Stimulated activated naive CD8-positive, alpha-beta T cell treated with anti-CD3 and anti-CD28 coated beads, Interleukin-15, Interleukin-2, amounts not matched to agents 100 U/mL and 50 U/mL, for 24 hours (primary cell): ENCODE measurements at regions not wholly inside any gene's neighbourhood (a gene's known extent, or its start where the extent isn't known, plus 50 kb on each side); places are given as distances from the start of the nearest gene placed in this dataset.

Experiments
- ATAC-seq: fragments of 150-1000 bp; cut with Tn5 transposase; one replicate; pipeline ENCODE4 v1.10.0; 2021
- DNase-seq: peaks from one replicate; pipeline ENCODE4 v3.0.0; 2021

DNA sequence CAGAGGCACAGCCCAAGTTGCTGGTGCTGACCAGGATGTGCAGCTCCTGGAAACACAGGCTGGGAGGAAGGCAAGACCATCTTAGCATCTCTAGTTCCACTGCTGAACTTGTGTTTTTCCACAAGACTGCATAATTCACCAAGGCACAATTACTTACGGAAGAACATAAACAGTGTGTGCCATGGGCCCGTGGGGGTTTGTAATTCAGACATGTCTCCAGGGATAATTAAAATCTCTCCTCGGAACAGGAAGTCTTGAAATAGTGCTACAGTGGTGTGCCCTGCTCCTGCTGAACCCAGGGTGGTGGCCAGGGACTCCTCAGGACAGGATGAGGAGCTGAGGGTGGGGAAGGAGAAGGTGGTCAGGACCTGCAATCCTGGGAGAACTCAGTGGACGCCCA lies 188.2 kb downstream of the CCT6B start:
- DNase-seq = no peak
- no peak for ATAC-seq

DNA sequence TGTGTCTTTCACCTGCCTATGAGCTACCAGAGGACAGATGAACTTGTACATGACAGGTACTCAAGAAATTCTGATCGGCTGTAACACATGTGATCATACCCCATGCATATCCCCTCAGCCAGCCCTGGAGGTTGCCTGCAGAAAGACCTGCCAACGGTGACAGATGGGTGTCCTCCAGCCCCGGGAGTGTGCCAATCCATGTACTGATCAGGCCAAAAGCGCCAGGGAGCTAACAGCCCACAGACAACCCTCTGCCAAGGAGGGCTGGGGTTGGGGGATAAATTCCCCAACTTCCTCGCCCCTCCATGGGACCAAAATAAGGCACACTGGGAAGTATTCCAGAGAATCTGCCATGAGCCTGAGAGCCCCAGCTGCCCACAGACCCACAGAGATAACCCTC lies 189.4 kb downstream of the CCT6B start:
- ATAC-seq (no peak), DNase-seq (no peak)

DNA sequence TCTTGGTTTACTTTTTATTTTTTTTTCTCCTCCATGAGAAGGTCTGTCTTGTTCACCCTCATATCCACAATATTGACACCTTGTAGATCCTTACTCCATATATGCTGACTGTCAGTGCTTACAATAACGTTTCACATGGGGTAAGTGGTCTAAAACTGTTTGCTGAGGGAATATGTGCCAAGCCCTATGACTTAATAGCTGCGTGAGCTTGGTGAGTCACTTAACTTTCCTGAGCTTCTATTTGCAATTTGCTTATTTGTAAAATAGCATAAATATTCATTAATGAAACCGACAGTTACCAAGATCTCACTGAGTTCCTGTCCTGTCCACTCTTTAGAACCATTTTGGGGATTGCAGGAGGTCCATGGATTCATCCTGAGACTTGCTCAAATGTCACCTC lies 190.7 kb downstream of the CCT6B start:
- ATAC-seq (no peak), DNase-seq (no peak)

DNA sequence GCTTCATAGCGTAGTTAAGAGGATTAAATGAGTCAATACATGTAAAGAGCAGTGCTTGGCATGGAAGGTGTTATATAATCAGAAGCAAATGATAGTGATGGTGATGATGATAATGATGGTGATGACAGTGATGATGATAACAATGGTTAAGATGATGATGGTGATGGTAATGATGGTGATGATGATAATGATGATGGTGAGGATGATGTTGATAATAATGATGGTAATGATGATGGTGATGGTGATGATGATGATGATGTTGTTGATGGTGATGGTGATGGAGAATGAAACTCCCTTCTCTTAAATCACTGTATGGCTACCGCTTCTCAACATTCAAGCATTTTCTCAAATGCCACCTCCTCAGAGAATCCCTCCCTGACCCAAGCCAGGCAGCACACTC lies 190.5 kb downstream of the TMEM132E start:
- no peak for ATAC-seq
- DNase-seq = no peak

DNA sequence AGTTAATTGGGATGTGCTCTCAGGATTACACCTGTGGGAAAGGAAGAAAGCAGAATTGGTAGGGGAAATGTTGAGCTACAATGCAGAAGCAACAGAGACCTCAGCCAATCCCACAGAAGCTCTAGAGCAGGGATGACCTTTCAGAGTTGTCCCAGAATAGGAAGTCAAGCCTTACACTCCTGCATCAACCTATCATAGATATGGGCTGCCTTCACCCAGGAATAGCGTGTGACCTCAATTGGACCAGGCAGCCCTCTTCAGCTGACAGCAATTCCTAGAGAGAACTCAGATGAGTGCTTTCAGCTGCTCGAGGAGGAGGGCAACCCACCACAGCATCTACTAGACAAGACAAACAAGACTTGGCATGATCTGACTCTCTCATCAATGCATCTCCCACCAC lies 189.7 kb downstream of the TMEM132E start:
- ATAC-seq = no peak

DNA sequence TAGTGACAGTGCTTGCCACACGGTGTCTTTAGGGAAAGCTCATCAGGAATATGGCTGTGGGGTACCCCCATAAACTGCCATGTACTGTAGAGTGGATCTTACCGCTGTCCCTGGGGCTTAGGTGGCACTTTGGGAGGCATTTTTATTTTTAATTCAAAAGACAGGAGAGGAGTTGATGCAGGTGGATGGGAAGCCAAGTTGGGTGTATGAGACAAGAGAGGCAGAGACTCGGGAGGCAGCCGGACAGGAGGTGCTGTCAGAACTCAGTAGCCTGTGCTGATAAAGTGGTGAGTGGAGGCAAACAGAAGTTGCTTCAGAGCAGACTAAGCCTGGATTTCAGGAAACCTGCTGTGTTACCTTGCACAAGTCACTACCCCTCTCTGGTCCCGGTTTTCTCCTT lies 185.9 kb downstream of the TMEM132E start:
- ATAC-seq = no peak
- DNase-seq = no peak

More for the DNA sequence above, 189.7 kb downstream of the TMEM132E start:
- no peak for DNase-seq

DNA sequence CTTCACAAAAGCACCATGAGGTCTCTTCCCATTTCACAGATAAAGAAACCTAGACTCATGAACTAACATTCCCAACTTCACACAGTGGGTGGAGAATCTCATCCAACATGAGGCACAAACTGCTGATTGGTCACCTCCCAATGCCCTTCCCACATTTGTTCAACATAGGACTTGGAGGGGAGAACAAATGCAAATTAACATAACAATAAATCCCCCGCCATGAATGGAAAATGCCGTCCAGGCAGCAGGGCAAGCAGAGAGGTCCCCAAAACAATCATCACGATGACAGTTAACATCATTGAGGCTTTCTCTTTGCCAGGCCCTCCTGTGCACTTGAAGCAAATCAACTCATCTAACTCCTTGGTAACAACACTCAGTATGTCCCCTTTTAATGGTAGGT lies 185.3 kb downstream of the TMEM132E start:
- no peak for ATAC-seq
- DNase-seq = no peak

DNA sequence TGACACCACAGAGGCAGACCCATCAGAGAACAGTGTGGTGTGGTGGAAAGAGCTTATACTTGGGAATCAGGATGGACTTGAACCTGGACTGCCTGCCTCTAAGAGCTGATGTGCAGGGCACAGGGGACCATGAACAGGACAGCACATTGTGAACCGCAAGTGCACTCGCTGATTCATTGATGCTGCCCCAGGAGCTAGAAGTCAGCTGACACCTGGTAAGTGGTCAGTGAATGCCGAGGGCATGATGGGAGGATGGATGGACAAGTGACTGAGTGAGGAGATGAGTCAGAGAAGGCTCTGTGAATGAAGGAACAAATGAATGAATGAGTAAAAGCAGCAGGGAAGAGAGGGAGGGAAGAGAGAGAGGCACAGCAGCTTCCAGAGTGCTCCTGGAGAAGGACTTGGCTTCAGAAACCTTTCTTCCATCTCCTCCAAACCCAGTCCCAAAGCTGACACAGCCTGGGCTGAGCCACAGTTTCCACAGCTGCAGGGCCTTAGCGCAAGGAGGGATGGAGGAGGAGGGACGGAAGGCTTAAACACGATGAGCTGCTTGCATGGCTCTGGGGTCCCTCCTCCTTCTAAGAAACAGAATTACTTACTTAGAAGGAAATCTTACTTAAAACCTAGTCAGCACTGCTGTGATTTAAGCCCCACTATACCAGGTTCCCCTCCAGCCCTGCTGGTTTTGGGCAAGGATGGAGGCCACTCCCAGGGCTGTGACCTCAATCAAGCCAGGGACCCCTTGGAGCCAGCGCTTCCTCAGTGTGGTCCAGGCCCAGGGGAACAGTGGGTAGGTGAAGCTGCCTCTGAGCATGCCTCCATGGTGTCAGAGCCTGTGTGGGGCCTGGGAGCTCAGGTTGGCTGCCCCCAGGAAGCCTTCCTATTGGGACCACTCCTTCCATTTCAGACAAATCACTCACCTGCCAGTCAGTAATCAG lies 184.6 kb downstream of the TMEM132E start:
- ATAC-seq (no peak), DNase-seq (no peak)

DNA sequence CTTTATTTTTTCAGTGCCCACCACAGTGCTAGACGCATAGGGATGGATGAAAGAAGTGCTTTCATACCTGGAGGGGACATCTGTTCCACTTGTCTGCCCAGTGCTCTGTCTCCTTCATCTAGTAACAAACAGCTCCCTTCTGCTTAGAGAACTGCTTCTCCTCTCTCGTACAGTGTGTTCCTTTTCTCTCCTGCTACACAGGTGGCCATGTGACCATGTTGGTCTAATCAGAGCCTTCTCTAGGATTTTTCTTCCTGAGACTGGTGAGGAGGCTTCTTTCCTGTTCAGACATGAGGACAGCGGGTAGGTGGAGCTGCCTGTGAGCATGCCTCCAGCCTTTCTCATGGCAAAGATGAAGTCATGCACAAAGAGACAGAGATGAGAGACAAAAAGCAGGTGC lies 182.7 kb downstream of the TMEM132E start:
- ATAC-seq = no peak
- DNase-seq = no peak

DNA sequence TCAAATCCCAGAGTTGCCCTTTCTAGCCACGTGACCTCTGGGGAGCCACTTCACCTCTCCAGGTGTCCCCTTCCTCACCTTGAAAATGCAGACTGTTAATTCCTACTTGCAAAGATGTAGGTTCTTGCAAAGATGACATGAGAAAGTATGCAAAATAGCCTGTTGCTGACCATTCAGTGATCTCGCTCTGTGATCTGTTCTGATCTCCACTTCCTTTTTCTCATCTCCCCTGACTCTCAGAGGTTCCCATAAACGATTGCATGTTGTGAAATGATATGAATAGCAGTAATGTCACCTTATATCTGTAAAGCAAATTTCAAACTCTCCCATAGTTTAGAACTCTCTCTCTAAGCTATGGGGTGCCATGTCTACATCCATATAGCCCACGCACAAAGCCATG lies 182.3 kb downstream of the TMEM132E start:
- DNase-seq = no peak
- ATAC-seq = no peak

DNA sequence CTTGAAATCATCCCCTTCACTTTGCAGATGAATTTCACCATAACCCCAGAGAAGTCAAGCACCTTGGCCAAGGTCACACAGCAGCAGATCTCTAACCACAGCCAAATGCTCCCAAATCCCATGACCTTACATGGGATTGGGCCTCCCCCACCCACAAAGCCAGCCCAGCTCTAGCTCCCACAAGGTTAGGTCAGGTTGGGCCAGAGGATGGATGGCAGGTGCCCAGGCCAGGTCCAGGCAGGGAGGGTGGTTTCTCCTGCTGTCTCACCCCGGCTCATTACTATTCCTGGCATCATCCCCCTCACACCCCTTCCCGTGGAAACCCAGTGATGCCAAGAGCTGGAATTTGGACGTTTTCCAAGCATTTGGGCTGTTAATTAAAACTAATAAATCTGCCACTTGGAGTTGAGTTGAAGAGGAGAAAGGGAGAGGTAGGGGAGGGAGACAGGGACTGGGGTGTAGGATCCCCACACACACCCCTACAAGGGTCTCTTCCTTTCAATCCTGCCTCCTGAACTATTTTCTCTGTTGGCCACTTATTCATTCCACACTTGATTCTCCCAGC lies 181.6 kb downstream of the TMEM132E start:
- no peak for DNase-seq

DNA sequence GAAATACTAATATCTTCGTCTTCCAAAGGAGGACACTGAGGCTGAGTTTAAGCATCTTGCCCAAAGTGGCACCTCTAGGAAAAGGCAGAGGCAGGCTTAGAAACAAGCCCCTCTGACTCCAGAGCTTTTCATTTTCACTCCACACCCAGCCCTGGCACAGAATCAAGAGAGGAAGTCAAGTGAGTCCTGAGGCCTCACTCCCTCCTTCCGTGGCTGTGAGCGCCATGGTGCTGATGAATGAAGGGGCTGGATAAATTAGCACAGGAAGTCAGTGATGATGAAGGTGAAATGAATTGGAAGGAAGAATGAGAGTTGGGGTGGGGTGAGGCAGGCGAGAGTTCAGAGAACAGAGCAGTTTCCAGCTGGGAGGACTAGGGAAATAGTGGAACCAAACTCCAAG lies 179.3 kb downstream of the TMEM132E start:
- DNase-seq (no peak), ATAC-seq (no peak)

More for the DNA sequence above, 181.6 kb downstream of the TMEM132E start:
- ATAC-seq = no peak

DNA sequence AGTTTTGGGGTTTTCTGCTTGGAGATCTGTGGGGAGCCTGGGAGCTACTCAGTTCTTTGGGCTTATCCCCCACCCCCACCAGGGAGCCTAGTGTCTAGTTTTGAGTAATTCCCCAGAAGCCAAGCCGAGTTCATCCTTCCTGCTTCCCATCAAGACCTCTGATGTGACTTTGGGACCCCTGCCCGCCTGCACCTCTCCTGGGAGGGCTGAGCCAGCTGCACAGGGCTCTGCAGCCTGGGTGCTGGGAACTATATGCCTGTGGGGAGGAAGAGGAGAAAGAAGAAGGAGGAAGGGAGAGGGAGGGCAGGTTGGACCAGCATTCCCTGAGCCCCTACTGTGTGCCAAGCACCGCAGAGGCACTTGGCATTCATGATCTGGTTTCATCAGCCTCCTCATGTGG lies 178.9 kb downstream of the TMEM132E start:
- no peak for ATAC-seq
- no peak for DNase-seq

DNA sequence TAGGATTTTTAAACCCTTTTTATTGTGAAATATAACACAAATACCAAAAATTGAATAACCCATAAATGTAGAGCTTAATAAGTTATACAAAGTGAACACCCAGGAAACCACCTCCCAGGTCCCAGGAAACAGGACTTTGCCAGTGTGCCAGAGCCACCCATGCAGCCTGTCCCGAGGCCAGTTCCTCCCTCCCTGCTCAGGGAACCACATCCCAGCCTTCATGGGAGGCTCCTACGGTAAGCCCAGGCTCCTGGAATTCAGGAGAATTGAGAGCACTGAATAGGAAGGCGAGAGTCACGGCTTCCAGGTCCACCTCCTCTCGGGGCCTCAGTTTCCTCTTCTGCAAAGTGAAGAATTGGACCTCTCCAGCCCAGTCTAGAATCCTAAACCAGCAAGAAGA lies 178.2 kb downstream of the TMEM132E start:
- ATAC-seq (no peak), DNase-seq (no peak)

DNA sequence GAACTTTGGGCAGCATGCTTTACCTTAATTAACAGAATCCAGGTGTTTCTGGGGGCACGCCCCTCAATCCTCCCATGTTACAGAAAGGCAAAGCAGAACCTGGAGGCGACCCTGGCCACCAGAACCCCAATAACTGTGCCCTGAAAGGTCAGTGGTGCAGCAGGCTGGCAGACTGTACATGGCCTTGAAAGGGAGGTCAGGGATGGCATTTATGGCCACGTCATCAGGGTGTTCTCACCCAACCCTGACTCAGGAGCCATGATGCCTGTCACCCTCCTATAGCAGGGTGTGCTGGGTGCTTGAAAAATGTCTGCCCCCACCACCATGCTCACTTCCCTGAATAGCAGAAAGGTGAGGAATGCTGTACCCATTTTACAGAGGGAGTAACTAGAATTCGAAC lies 177.7 kb downstream of the TMEM132E start:
- DNase-seq (no peak), ATAC-seq (no peak)

DNA sequence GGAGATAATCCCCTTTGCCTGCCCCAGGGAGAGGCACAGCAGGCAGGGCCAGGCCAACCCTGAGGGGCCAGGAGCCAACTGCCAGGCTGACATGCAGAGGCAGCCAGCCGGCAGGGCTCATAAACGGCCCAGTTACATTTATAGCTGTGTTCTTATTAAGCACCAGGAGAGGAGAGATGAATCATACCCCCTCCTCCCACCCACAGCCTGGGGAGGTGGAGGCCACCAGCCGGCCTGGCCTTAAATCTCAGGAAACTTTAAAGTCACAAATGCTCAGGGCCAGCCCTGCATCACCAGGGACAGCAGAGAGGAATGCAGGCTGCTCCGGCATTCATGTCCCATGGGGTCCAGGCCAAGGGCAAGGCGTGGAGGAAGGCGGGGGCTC lies 177.2 kb downstream of the TMEM132E start:
- DNase-seq (no peak), ATAC-seq (no peak)

DNA sequence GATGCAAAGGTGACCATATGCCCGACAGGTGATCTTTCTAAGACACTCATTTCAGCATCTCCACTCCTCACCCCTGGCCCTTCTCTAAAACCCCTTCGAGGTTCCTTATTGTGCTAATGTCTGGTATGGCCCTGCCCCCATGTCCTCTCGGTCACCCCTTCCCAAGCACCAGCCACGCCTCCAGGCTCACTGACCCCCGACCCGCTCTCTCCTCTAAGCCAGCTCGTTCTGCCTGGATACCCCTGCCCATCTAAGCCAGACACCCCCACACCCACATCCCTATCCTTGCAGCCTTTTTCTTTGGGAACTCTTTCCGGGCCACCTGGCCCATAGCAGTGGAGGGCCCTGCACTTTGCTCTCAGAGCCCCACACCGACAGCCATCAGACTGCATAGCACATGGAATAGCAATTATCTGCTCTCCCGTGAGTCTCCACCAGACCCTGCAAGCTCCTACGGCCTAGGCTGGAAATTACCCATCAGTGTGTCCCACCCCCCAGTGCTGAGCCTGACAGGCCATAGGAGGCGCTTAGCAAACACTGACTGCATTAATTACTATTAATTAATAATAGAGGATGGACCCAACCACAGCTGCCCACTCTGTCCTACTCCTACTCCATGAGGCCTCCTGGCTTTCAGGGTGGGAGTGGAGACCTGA lies 176.7 kb downstream of the TMEM132E start:
- DNase-seq (no peak), ATAC-seq (no peak)

DNA sequence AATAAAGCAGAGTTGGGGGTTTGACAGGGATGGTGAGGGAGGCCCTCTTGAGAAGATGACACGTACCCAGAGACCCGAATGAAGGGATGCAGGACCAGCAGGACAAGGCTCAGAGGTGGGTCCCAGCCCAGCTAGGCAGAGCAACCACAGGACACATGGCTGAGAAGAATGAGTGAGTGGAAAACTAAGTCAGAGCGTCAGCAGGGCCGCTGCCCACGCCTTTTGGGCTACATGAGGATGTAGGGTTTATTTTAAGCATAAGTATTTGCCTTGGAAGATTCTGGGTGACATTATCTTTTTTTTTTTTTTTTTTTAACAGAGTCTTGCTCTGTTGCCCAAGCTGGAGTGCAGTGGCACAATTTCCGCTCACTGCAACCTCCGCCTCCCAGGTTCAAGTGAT lies 176.0 kb downstream of the TMEM132E start:
- ATAC-seq = no peak
- no peak for DNase-seq

DNA sequence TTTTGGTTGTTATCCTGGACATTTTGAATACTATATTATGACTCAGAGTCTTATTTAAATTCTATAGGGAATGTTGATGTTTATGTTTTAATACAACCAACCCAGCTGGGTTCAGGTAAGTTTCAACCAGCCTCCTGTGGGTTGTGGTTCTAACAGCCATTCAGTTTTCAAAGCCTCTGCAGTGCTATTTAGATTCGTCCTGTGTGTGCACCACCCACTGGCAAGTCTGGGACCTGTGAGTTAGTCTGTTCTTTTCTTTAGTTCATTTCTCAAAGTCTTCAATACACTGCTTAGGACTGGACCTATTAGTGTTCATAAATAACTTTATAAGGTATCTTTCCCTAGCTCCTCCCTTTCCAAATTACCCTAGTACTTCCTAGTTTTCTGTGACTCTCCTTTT lies 170.6 kb downstream of the TMEM132E start:
- DNase-seq = no peak
- ATAC-seq = no peak

DNA sequence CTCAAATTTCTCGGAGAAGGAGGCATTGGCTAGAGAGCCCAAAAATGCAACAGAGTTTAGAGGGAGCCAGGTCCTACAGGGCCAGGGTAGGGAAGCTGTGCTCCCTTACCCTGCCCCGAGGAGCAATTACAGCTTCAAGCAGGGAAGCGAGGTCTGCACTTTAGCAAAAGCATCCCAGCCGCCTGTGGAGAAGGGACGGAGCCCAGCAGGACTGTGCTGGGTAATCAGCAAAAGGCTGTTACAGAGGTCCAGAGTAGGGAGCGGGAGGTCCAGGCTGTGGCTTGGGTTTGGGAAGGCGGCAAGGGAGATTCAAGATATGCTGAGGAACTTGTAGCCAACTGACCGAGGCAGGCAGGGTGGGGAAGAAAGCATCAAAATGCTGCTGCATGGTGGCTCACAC lies 162.6 kb downstream of the TMEM132E start:
- no peak for DNase-seq

DNA sequence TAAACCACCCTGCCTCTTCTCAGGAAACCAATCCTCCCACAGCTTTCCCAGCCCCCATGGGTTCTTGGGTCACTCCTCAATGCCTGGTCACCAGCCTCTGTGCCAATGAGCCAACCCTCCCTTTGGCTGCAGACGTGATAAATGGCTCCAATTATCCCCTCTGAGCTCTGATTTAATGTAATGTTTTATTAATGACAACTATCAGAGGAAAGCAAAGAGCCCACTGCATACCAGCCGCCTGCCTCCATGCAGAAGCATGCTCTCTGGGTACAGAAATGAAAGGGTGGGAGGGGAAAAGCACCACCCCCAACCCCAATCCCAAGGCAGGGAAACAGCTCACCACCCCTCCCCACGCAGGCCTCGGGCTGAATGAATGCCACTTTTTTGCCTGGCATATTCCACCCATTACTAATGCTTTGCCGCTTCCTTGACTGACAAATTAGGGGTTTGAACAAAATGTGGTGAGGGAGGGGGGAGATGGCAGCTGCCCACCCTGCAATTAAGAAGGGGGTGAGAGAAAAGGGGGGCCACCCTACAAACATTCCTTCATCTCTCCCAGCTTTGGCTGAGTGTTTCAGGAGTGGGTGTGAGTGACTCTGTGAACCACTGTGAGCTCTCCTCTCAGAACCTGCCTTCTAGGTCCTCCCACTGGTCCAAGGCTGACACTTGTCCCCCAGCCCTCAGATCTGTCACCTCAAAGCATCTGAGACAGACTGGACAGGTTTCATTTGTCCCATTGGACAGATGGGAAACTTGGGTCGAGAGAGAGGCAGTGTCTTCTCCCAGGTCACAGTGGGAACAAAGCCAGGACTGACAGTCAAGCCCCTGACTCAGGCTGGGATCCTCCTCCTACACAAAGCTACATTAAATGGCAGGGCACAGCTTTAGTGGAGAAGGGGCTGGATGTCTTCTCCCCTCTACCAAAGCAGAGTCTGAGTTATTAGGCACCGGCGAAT lies 161.5 kb downstream of the TMEM132E start:
- no peak for ATAC-seq

More for the DNA sequence above, 162.6 kb downstream of the TMEM132E start:
- no peak for ATAC-seq

DNA sequence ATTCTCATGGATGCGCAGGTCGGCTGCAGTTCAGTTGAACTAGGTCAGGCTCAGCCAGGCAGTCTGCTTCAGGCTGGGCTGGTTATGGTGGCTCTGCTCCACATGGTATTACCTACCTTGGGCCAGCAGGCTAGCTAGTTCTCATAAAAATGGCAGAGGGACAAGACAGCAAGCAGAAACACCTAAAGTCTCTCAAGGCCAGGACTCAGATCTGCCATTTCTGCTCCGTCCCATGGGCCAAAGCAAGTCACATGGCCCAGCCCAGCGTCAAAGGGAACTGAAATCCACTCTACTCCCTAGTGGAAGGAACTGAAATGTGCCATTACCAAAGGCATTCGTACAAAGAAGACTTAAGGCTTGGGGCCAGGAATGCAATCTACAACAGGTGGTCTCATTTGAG lies 160.0 kb downstream of the TMEM132E start:
- no peak for ATAC-seq
- DNase-seq = no peak

More for the DNA sequence above, 161.5 kb downstream of the TMEM132E start:
- no peak for DNase-seq
